Neuronal stem cell (in vitro differentiated cells): ENCODE measurements at regions not wholly inside any gene's neighbourhood (a gene's known extent, or its start where the extent isn't known, plus 50 kb on each side); places are given as distances from the start of the nearest gene placed in this dataset.

Source experiments
- DNase-seq: peaks from one replicate; pipeline ENCODE4 v3.0.0-alpha.2; 2013; ENCODE audit warnings: low spot score
- H2AFZ ChIP-seq: one replicate; pipeline ENCODE4 v1.6.1; 2013; ENCODE audit warnings: mild to moderate bottlenecking, low read length, inconsistent platforms
- H2AK5ac ChIP-seq: 2 replicates; pipeline ENCODE4 v1.6.1; 2013; ENCODE audit warnings: low read depth, mild to moderate bottlenecking, inconsistent platforms, low read length, moderate library complexity, mixed read lengths
- H2BK120ac ChIP-seq: 2 replicates; pipeline ENCODE4 v1.6.1; 2013; ENCODE audit warnings: low read depth, mild to moderate bottlenecking, inconsistent platforms, low read length, moderate library complexity, mixed read lengths
- H2BK12ac ChIP-seq: one replicate; pipeline ENCODE4 v1.6.1; 2013; ENCODE audit warnings: low read length, inconsistent platforms
- H2BK15ac ChIP-seq: 2 replicates; pipeline ENCODE4 v1.6.1; 2013; ENCODE audit warnings: mild to moderate bottlenecking, low read length, inconsistent platforms, mixed read lengths
- H2BK5ac ChIP-seq: one replicate; pipeline ENCODE4 v1.6.1; 2013; ENCODE audit warnings: inconsistent platforms, mild to moderate bottlenecking, low read length, moderate library complexity
- H3K14ac ChIP-seq: one replicate; pipeline ENCODE4 v1.6.1; 2013; ENCODE audit warnings: low read length, inconsistent platforms
- H3K18ac ChIP-seq: 2 replicates; pipeline ENCODE4 v1.6.1; 2013; ENCODE audit warnings: low read length, inconsistent platforms
- H3K23ac ChIP-seq: 2 replicates; pipeline ENCODE4 v1.6.1; 2013; ENCODE audit warnings: low read depth, mild to moderate bottlenecking, mixed read lengths, low read length, inconsistent platforms; ENCODE audit not compliant: poor library complexity
- H3K27ac ChIP-seq: replicated peaks from 3 replicates; pipeline ENCODE4 v1.5.1; 2013; ENCODE audit warnings: low read length, inconsistent platforms
- H3K27me3 ChIP-seq, 3 experiments: 2 replicates each; pipeline ENCODE4 v1.6.1; 2013; ENCODE audit warnings: low read length in 3 of 3, mild to moderate bottlenecking in 2 of 3, inconsistent platforms in 1 of 3, low read depth in 1 of 3, mixed read lengths in 1 of 3, moderate library complexity in 1 of 3; ENCODE audit not compliant: control insufficient read depth in 3 of 3, insufficient read depth in 3 of 3
- H3K36me3 ChIP-seq, 2 donors: replicated peaks in 1 of 2; 2 replicates each; pipeline ENCODE4 v1.6.1; 2013; ENCODE audit warnings: low read length in 2 of 2; ENCODE audit not compliant: control insufficient read depth in 2 of 2, insufficient read depth in 2 of 2
- H3K4ac ChIP-seq: 2 replicates; pipeline ENCODE4 v1.6.1; 2013; ENCODE audit warnings: inconsistent platforms, mild to moderate bottlenecking, low read length, moderate library complexity
- H3K4me1 ChIP-seq, 2 donors: 1 replicate in 1 of 2; 2 replicates in 1 of 2; pipeline ENCODE4 v1.6.1; 2013; ENCODE audit warnings: low read length in 2 of 2, low read depth in 1 of 2; ENCODE audit not compliant: control insufficient read depth in 2 of 2, insufficient read depth in 1 of 2
- H3K4me2 ChIP-seq: one replicate; pipeline ENCODE4 v1.6.1; 2013; ENCODE audit warnings: mild to moderate bottlenecking, low read length, inconsistent platforms; ENCODE audit not compliant: insufficient read depth, poor library complexity, severe bottlenecking
- H3K4me3 ChIP-seq, 2 donors: 2 replicates each; pipeline ENCODE4 v1.5.1; 2013; ENCODE audit warnings: low read length in 2 of 2, mild to moderate bottlenecking in 2 of 2, inconsistent platforms in 1 of 2, moderate library complexity in 1 of 2
- H3K79me1 ChIP-seq: one replicate; pipeline ENCODE4 v1.6.1; 2013; ENCODE audit warnings: low read depth, mild to moderate bottlenecking, inconsistent platforms, low read length, moderate library complexity
- H3K9ac ChIP-seq: one replicate; pipeline ENCODE4 v1.6.1; 2013; ENCODE audit warnings: mild to moderate bottlenecking, low read depth, low read length, inconsistent platforms; ENCODE audit not compliant: poor library complexity
- H3K9me3 ChIP-seq, 2 donors: replicated peaks in 1 of 2; 2 replicates each; pipeline versions ENCODE3 to v1.6.1; 2013; ENCODE audit warnings: low read length in 2 of 2, mild to moderate bottlenecking in 2 of 2, inconsistent platforms in 1 of 2, low read depth in 1 of 2, mixed read lengths in 1 of 2, moderate library complexity in 1 of 2; ENCODE audit not compliant: control insufficient read depth in 2 of 2, insufficient read depth in 1 of 2
- H4K8ac ChIP-seq: one replicate; pipeline ENCODE4 v1.6.1; 2013; ENCODE audit warnings: low read depth, mild to moderate bottlenecking, inconsistent platforms, low read length, moderate library complexity
- H4K91ac ChIP-seq: one replicate; pipeline ENCODE4 v1.6.1; 2013; ENCODE audit warnings: low read length, low read depth, mild to moderate bottlenecking, inconsistent platforms; ENCODE audit not compliant: poor library complexity
- WGBS, 2 donors: extraction: QIAGEN DNeasy Blood & Tissue Kit; methylation state at CpG; one replicate each; pipeline ENCODE4 v1.1.7; 2013; ENCODE audit warnings: missing lambda C conversion rate in 2 of 2, mixed read lengths in 1 of 2; ENCODE audit not compliant: insufficient read length in 2 of 2, insufficient replicate concordance in 1 of 2; ENCODE audit errors: extremely low coverage in 2 of 2; 5-methylcytosine and 5-hydroxymethylcytosine counted together

DNA sequence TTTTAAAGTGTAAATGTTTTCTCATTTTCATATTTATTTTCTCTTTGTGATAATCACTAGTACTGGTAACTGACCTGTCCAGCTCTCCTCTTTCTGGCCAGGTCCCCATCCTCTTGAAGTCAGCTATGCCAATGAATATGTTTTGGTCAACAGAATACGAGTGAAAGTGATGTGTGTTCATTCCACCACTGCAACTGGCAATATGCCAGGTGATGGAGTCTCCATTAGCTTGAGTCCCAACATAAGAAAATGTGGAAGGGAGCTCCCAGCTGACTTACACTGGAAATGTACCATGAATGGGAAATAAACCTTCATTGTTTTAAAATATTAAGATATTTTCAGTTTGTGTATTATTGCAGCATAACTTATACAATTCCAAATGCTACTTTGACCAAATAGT is 75.8 kb downstream of the CCDC34 start:
- Histone ChIP-seq H3K4me1 (no peaks in the 10 kb centered on the region), H2BK15ac (no peak overlapping the region), H3K9me3 (peaks cover 9 to 13% of the 10 kb centered on the region in 2 donors), H2BK5ac (no peak overlapping the region), H3K18ac (no peak overlapping the region), H3K36me3 (no peaks in the 10 kb centered on the region), H3K4ac (no peak overlapping the region), H2AK5ac (no peak overlapping the region), H3K9ac (no peak overlapping the region), H2BK120ac (no peak overlapping the region), H3K23ac (no peak overlapping the region), H2AFZ (no peak overlapping the region), H4K91ac (no peak overlapping the region), H3K14ac (no peak overlapping the region), H3K4me2 (no peak overlapping the region), H3K79me1 (no peaks in the 10 kb centered on the region), H4K8ac (no peak overlapping the region), H2BK12ac (no peak overlapping the region), H3K4me3 (no peak overlapping the region), H3K27me3 (no peaks in the 10 kb centered on the region), H3K27ac (no peak overlapping the region)
- no CpG with 5 or more reads among the region's 1 CpG for WGBS, 2 donors
- DNase-seq = no peak

DNA sequence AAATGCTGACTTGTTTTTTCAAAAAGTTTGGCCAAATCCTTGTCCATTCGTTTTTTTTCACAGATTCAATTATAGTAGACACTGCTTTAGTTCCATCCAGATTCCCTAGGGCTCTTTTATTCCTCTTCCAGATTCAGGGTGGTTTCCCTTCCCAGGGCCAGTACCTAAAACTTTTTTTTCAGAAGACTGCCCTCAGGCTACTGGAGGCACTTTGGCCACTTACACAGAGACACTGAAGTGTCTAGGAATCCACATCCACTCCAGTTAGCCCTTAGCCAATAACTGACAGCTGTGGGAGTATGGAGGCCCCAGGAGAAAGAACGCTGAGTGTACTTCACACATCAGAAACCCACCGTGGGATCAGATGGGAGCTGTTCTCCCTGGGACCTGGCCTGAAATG is 77.3 kb downstream of the CCDC34 start:
- Histone ChIP-seq H3K14ac (no peak overlapping the region), H3K79me1 (no peaks in the 10 kb centered on the region), H3K4ac (no peak overlapping the region), H3K4me2 (no peak overlapping the region), H3K23ac (no peak overlapping the region), H3K36me3 (no peaks in the 10 kb centered on the region), H2BK5ac (no peak overlapping the region), H4K91ac (no peak overlapping the region), H2BK120ac (no peak overlapping the region), H3K9ac (no peak overlapping the region), H2AK5ac (no peak overlapping the region), H4K8ac (no peak overlapping the region), H3K9me3 (peaks cover 0 to 4% of the 10 kb centered on the region in 2 donors), H2AFZ (no peak overlapping the region), H3K27ac (no peak overlapping the region), H3K18ac (no peak overlapping the region), H3K4me1 (no peaks in the 10 kb centered on the region), H2BK12ac (no peak overlapping the region), H3K27me3 (no peaks in the 10 kb centered on the region), H3K4me3 (no peak overlapping the region), H2BK15ac (no peak overlapping the region)
- WGBS, 2 donors = no CpG with 5 or more reads among the region's 3 CpGs
- DNase-seq = no peak

DNA sequence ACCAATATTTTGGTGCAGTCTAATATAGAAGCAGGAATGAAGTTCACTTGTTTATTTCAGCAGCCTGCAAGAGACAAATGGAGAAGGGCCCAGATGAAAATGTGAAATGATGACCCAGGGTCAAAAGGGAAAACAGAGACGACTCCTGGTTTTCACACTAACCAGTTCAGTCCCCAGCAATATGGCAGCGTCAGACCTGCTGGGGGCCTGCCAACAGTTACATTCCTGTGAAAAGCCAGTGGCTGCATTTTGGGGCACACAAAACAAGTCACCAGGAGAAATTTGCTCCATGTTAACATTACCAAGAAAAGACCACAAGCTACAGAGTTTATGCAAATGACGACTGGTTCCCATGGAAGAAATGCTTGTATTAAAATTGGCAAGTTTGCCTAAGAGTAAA is 80.2 kb downstream of the CCDC34 start:
- H4K91ac ChIP-seq = no peak overlapping the region
- H3K27ac ChIP-seq = no peak overlapping the region
- no peak overlapping the region for H2BK12ac ChIP-seq
- no peak overlapping the region for H2AK5ac ChIP-seq
- no peaks in the 10 kb centered on the region for H3K9me3 ChIP-seq
- no CpG with 5 or more reads among the region's 3 CpGs for WGBS, 2 donors
- H2BK120ac ChIP-seq = no peak overlapping the region
- no peak overlapping the region for H3K4me2 ChIP-seq
- DNase-seq = no peak
- no peak overlapping the region for H4K8ac ChIP-seq
- no peaks in the 10 kb centered on the region for H3K27me3 ChIP-seq
- no peaks in the 10 kb centered on the region for H3K36me3 ChIP-seq
- no peaks in the 10 kb centered on the region for H3K4me1 ChIP-seq
- H2AFZ ChIP-seq = no peak overlapping the region
- no peaks in the 10 kb centered on the region for H3K79me1 ChIP-seq
- no peak overlapping the region for H2BK5ac ChIP-seq
- no peak overlapping the region for H2BK15ac ChIP-seq
- H3K9ac ChIP-seq = no peak overlapping the region
- no peak overlapping the region for H3K18ac ChIP-seq
- no peak overlapping the region for H3K4me3 ChIP-seq
- H3K4ac ChIP-seq = no peak overlapping the region
- H3K23ac ChIP-seq = no peak overlapping the region
- H3K14ac ChIP-seq = no peak overlapping the region

DNA sequence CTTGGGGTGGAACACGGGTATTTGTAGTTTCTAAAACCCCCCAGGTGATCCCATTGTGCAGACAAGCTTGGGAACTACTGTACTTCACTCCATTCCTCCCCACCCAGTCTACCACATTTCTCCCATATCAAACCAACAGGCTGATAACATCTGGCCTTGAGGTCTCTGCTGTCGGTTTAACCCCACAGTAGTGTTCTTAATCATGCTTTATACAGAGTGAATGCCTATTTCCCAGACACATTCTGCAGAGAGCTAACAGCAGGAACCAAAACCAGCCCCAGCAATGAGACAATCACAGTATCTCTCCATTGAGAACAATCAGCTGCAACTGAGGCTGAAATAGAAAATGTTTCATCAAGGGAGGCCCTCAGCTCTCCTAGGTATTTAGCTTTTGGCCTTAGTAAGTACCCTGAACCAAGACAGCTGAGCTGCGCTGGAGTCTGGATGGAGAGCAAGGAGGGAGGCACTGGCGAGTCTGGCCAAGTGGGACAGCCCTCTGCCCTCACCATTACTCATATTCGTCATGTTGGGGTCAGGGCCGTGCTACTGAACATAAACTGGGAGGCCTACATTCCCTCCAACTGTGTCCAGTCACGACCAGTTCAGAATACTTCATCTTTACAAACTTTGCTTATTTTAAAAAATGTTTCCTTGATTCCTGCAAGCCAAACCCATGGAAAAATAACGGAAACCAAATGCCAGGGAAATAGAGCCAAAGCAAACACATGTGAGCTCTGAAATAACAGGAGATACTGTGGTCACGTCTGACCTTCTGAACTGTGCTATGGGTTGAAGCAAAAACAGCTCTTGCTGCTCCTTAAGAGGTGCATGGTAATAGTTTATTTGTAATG is 81.0 kb downstream of the CCDC34 start:
- no peaks in the 10 kb centered on the region for H3K9me3 ChIP-seq

More for the DNA sequence above, 81.0 kb downstream of the CCDC34 start:
- Histone ChIP-seq H3K14ac (no peak overlapping the region), H2BK15ac (no peak overlapping the region), H2AK5ac (no peak overlapping the region), H3K79me1 (no peaks in the 10 kb centered on the region), H3K36me3 (no peaks in the 10 kb centered on the region), H3K4me1 (no peaks in the 10 kb centered on the region), H3K9ac (no peak overlapping the region), H4K8ac (no peak overlapping the region), H3K4me2 (no peak overlapping the region), H3K27me3 (no peaks in the 10 kb centered on the region), H3K4ac (no peak overlapping the region), H3K18ac (no peak overlapping the region), H2AFZ (no peak overlapping the region), H3K27ac (no peak overlapping the region), H4K91ac (no peak overlapping the region), H3K4me3 (no peak overlapping the region), H3K23ac (no peak overlapping the region), H2BK120ac (no peak overlapping the region), H2BK5ac (no peak overlapping the region), H2BK12ac (no peak overlapping the region)
- no CpG with 5 or more reads among the region's 9 CpGs for WGBS, 2 donors
- DNase-seq = no peak
